Mesothelial cell of epicardium (in vitro differentiated cells): ENCODE measurements at regions not wholly inside any gene's neighbourhood (a gene's known extent, or its start where the extent isn't known, plus 50 kb on each side); places are given as distances from the start of the nearest gene placed in this dataset.

Source experiments
- DNase-seq, 2 experiments: peaks; one replicate each; pipeline ENCODE4 v3.0.0; 2021; ENCODE audit warnings: low spot score in 2 of 2; ENCODE audit not compliant: unreplicated experiment in 2 of 2
- H3K27ac Mint-ChIP-seq: 2 replicates; pipeline ENCODE4 v1.8.0; 2021; ENCODE audit warnings: mixed read lengths
- H3K27me3 Mint-ChIP-seq: 2 replicates; pipeline ENCODE4 v1.8.0; 2021; ENCODE audit warnings: low read depth, mixed read lengths
- H3K36me3 Mint-ChIP-seq: 2 replicates; pipeline ENCODE4 v1.8.0; 2021; ENCODE audit warnings: mixed read lengths
- H3K4me1 Mint-ChIP-seq: 2 replicates; pipeline ENCODE4 v1.8.0; 2021; ENCODE audit warnings: mixed read lengths
- H3K4me3 Mint-ChIP-seq: 2 replicates; pipeline ENCODE4 v1.8.0; 2021; ENCODE audit warnings: mild to moderate bottlenecking, moderate library complexity, mixed read lengths
- H3K9me3 Mint-ChIP-seq: 2 replicates; pipeline ENCODE4 v1.8.0; 2021; ENCODE audit warnings: mixed read lengths
- CTCF ChIP-seq: fragments of 200-600 bp; sonication (generic); IDR thresholded peaks from one replicate; pipeline ENCODE4 v1.5.0; 2021; ENCODE audit warnings: antibody characterized with exemption; ENCODE audit not compliant: unreplicated experiment

GRCh38 chr15:79176151-79176550, 85.6 kb upstream of the RASGRF1 start:
- no peaks in the 10 kb centered on the region for H3K36me3 Mint-ChIP-seq
- DNase-seq, result no peak
- no peak for TF ChIP-seq CTCF
- peaks cover 29% of the 10 kb centered on the region for H3K4me1 Mint-ChIP-seq
- no peak overlapping the region for H3K27ac Mint-ChIP-seq
- no peak overlapping the region for H3K4me3 Mint-ChIP-seq
- peaks cover 3% of the 10 kb centered on the region for H3K27me3 Mint-ChIP-seq
- H3K9me3 Mint-ChIP-seq, result peaks cover 4% of the 10 kb centered on the region

- Mint-ChIP-seq H3K4me3 (no peak overlapping the region), H3K9me3 (peaks cover 4% of the 10 kb centered on the region), H3K4me1 (peaks cover 38% of the 10 kb centered on the region), H3K27me3 (peaks cover 3% of the 10 kb centered on the region), H3K36me3 (no peaks in the 10 kb centered on the region), H3K27ac (no peak overlapping the region)
- TF ChIP-seq CTCF, result no peak
- DNase-seq, result no peak
These were observed 82.4 kb upstream of the RASGRF1 start for GRCh38 chr15:79172801-79173460.

GRCh38 chr15:79172032-79172481, 81.5 kb upstream of the RASGRF1 start:
- Mint-ChIP-seq H3K27me3 (peaks cover 3% of the 10 kb centered on the region), H3K4me3 (no peak overlapping the region), H3K27ac (no peak overlapping the region)

GRCh38 chr15:79171320-79172031, 80.9 kb upstream of the RASGRF1 start:
- no peak overlapping the region for H3K4me3 Mint-ChIP-seq
- H3K36me3 Mint-ChIP-seq, result no peaks in the 10 kb centered on the region
- peak overlapping the region; percentile 37 for H3K27ac Mint-ChIP-seq
- peaks cover 38% of the 10 kb centered on the region for H3K4me1 Mint-ChIP-seq
- H3K9me3 Mint-ChIP-seq, result no peaks in the 10 kb centered on the region
- no peak for DNase-seq
- peaks cover 3% of the 10 kb centered on the region for H3K27me3 Mint-ChIP-seq
- no peak for TF ChIP-seq CTCF

More at GRCh38 chr15:79172032-79172481, 81.5 kb upstream of the RASGRF1 start:
- Mint-ChIP-seq H3K9me3 (peaks cover 4% of the 10 kb centered on the region), H3K4me1 (peaks cover 38% of the 10 kb centered on the region), H3K36me3 (no peaks in the 10 kb centered on the region)
- no peak for DNase-seq
- TF ChIP-seq CTCF, result no peak

GRCh38 chr15:79170256-79170664, 79.7 kb upstream of the RASGRF1 start:
- Mint-ChIP-seq H3K27ac (no peak overlapping the region), H3K4me1 (peaks cover 38% of the 10 kb centered on the region), H3K4me3 (no peak overlapping the region), H3K9me3 (no peaks in the 10 kb centered on the region), H3K36me3 (no peaks in the 10 kb centered on the region), H3K27me3 (peaks cover under 1% of the 10 kb centered on the region)
- no peak for TF ChIP-seq CTCF
- no peak for DNase-seq
